ENCODE measurements at regions not wholly inside any gene's neighbourhood (a gene's known extent, or its start where the extent isn't known, plus 50 kb on each side); places are given as distances from the start of the nearest gene placed in this dataset.
"Not testable (repeated sequence)": the region's sequence is repeated elsewhere in the genome, so short reads cannot be mapped to it uniquely, and the experiment has no call there.

DNA sequence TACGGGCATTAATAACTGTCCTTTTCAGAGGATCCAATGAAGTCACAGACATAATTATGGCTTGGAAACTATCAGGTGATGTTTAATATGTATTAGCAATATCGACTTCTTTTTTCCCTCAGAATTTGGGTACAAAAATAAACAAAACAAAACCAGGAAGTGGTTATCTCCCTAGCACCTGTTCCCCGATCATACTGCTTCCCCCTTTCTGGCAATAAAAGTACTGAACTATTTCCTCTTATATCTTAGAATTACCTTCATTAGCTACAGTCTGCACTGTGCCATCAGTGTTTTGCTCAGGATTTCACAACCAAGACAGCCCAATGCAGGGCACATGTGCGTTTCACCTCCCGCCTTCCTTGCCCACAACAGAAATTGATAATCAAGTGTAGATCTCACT, 216.9 kb upstream of the BTBD3 start:
- FAIRE-seq (no peak), DNase-seq (ENCODE audit: extremely low spot score, insufficient read length, low read depth) (no peak)

DNA sequence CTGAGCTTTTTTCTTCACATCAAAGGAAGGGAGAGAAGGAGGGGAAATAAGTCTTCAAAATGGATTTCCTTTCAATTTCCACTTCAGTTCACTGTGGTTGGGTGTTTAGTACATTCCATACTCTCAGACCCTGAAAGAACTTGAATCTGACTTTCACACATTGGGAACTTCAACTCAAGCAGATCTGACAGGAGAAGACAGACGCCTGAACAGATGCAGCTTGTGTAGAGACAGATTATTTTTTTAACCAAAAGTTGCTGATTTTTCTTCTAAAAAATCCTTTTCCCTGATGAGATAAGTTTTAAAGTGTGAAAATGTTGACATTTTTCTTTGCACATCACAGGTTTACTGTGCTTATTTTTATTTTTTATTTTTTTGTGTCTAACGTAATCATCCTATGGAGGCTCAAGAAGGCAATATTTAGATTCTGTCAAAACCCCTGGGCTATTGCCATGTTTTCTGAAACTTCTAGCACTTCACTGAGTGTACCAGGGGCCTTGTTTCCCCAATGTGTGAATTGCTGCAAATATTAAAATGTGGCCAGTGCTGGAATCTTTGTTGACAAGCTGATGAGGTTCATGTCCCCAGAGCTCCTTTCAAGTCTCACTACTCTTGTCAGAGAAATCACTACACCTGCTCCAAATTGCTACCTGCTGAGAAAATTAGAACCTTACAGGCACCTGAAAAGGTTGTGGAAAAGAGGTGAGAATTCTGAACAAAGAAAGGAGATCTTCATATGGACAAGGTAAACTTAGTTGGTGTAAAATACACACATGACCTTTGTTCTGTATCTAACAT, 214.8 kb upstream of the BTBD3 start:
- FAIRE-seq, result no peak
- DNase-seq (ENCODE audit: extremely low spot score, insufficient read length, low read depth), result no peak

DNA sequence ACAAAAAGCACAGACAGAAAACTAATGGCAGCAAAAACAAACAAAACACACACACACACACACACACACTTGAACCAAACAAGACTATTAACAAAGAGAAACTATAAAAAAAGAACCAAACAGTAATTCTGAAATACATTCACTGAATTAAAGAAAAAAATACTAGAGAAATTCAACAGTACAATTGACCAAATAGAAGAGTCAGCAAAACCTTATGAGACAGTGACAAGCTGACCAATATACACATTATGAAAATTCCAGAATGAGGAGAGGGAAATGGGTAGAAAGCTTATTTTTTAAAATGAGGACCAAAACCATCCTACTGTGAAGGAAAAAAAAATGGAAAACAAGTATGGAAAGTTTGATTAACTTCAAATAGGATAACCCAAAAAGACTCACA, 212.2 kb upstream of the BTBD3 start:
- DNase-seq (ENCODE audit: extremely low spot score, insufficient read length, low read depth) (no peak), FAIRE-seq (no peak)

DNA sequence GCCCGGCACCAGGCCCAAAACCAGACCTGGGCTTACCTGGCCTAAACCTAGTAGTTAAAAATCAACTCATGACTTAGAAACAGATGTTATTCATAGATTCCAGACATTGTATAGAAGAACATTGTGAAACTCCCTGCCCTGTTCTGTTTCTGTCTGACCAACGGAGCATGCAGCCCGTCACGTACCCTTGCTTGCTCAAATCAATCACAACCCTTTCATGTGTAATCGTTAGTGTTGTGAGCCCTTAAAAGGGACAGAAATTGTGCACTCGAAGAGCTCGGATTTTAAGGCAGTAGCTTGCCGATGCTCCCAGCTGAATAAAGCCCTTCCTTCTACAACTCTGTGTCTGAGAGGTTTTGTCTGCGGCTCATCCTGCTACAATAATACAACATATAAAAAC, 209.5 kb upstream of the BTBD3 start:
- FAIRE-seq; DNase-seq (ENCODE audit: extremely low spot score, insufficient read length, low read depth): not testable (repeated sequence)

DNA sequence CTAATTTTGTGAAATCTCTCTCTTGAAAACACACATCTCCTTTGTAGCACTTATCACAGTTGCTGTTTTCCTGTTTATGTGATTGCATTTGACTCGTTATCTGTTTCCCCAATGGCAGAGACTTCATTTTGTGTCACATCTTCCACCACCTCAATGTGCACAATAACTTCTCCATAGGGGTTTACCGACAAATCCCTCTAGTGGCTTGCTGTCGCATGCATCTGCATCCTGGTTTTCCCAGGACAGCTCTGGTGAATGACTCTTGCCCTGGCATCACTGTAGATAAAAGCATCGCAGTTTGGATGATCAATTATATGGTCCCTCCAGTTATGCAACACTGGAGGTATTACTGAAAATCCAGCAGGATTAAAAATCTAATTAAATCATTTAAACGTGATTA, 206.5 kb upstream of the BTBD3 start:
- FAIRE-seq, result no peak

DNA sequence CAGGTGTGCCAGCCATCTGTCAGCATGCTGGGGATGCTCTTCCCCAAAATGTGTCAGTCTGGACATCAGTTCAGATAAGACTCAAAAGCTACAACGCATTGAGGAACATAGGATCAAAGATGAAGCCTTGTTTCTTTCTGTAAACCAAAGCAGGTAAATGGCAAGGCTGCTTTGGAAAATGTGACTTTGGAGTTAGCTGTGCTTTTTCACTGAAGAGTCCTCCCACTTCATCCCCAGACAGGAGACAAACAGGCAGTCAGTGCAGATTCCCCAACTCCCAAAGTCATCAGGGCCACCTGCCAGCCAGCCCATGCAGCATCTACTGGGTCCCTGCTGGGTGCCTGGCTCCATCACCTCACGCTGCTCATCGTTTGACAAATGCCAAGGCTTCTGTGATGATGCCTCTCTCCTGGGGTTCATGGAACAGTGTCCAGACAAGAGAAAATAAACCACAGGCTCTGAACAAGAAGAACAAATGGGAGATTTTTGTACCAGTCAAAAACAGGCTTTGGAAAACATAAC, 205.0 kb upstream of the BTBD3 start:
- FAIRE-seq, result no peak
- DNase-seq (ENCODE audit: extremely low spot score, insufficient read length, low read depth), result no peak

More for the DNA sequence above, 206.5 kb upstream of the BTBD3 start:
- DNase-seq (ENCODE audit: extremely low spot score, insufficient read length, low read depth), result no peak

DNA sequence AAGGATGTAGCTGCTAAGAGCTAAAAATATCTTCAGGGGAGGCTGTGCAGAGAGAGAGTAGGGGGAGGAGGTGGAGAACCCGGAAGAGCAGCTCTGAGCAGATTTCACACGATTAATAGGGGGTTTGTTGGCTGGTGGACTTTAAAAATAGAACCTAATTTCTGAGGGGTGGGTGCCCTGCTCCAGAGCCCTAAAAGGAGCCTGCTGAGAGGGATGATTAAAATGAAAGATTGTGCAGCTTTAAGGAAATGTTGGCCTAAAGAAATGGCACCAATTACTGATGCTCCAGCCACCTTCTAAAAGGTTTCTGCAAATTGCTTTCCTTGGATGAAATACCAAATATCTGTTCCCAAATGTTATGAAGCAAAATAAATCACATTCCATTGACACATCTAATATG, 202.8 kb upstream of the BTBD3 start:
- FAIRE-seq, result no peak

DNA sequence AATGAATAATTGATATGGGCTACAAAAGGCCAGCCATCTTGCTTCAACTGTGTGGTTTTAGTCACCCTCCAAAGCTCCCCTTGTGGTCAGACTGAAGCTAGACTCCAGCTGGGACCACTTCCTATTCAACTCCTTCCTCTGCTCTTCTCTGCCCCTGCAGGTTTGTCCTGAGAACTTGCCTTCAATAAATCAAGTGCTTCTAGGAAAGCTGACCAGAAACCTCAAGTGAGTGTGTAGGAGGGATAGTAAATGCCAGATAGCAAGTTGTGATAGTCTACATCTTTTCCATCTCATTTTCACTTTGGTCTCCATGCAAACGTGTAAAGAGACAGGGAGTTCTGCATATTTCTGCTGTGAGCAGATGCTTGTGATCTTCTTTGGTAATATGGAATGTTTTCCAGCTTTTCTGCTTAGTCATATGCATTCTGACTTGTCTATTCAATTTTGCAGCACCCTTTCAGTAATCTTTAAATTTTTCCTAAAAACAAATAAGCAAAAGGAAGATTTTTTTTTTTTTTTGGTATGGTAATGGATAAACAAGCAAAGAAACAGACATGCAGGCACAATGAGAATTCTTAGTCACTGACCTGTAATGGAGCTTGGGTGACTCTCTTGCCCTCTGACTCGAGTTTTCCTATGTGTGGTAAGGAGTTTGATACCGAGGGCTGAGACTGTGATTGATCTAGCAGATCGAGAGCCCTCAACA, 201.3 kb upstream of the BTBD3 start:
- DNase-seq (ENCODE audit: extremely low spot score, insufficient read length, low read depth), result no peak
- no peak for FAIRE-seq

More for the DNA sequence above, 202.8 kb upstream of the BTBD3 start:
- DNase-seq (ENCODE audit: extremely low spot score, insufficient read length, low read depth), result no peak

DNA sequence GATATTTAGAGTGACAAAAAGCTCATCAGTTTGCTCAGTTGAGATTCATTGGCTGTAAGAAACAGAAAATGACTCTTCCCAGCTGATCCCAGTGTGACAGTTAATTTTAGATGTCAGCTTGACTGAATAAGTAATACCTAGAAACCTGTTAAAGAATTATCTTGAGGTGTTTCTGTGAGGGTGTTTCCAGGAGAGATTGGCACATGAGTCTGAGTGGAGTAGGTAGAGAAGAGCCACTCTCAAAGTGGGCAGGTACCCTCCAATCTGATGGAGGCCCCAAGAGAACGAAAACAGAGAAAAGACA, 200.8 kb upstream of the BTBD3 start:
- FAIRE-seq (no peak), DNase-seq (ENCODE audit: extremely low spot score, insufficient read length, low read depth) (no peak)

DNA sequence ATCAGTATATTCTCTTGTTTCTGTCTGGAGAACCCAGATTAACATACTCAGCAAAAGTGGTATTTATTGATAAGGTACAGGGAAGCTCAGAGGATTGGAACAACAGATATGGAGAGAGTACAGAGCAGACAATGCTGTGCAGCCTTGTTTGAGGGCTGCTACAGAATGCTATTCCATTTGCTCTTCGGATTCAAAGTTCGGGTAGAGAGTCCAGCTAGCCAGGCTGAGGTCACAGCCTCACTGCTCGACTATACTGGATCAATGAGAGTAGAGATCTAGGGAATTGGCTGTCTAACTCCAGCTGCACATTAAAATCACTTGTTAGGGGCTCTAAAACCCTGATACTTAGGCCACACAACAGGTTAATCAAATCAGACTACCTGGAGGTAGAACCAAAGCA, 200.1 kb upstream of the BTBD3 start:
- no peak for FAIRE-seq
- DNase-seq (ENCODE audit: extremely low spot score, insufficient read length, low read depth), result no peak

DNA sequence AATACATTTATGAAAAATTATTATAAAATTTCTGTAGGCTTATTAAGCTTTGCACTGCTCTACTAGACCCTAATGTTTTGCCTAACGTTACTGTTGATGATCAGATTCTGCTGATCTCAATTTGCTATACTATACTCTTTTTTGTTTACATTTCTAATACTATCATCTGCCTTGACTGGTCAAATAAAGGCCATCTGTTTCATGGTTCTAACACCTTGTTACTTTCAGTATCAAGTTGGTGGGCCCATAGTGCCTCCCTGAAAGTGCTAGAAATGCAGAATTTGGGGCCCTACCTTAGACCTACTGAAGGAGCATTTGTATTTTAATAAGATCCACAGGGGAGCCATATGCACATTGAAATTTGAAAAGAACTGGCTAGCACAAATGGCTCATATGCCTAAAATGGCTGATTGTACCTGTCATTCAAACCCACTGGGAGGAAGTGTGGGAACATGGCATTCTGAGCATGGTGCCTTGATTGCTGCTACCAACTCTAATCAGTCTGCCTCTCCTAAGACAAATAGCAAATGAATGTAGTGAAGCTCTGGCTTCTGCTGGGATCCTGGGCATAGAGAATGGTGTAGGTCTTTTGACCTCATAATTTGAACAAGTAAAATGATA, 199.1 kb upstream of the BTBD3 start:
- DNase-seq (ENCODE audit: extremely low spot score, insufficient read length, low read depth) (no peak), FAIRE-seq (no peak)

DNA sequence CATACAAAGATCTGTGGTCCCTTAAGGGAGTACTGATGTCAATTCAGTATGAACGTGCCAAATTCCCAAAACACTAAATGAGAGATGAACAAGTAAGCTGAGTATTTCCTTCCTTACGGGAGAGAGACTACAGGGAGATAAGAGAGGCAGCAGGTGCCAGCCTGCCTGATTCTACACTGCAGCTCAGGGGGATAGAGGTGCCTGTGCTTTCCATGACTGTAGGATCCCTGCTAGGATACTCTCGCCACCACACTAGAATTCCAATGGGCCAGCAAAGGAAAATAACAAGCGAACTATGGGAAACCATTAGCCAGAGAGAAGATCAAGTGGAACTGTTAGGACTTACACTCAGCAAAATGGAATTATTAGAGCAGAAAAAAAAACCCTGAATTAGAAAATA, 198.5 kb upstream of the BTBD3 start:
- DNase-seq (ENCODE audit: extremely low spot score, insufficient read length, low read depth) (no peak), FAIRE-seq (no peak)

DNA sequence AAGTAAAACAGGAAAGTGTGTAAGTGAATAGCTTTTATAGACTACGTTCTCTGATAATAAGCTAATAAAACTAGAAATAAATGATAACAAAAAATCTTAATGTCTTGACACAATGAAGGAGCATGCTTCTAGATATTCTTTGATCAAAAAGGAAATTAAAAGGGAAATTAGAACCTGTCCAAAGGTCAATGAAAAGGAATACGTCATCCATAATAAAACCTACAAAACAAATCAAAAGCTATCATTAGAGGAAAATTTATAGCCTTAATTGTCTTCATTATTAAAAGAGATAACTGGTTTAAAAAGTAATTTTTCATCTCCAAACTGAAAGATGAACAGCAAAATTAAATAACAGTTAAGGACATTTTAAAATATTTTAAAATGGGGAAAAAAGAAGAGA, 196.3 kb upstream of the BTBD3 start:
- FAIRE-seq, result no peak
- no peak for DNase-seq (ENCODE audit: extremely low spot score, insufficient read length, low read depth)

DNA sequence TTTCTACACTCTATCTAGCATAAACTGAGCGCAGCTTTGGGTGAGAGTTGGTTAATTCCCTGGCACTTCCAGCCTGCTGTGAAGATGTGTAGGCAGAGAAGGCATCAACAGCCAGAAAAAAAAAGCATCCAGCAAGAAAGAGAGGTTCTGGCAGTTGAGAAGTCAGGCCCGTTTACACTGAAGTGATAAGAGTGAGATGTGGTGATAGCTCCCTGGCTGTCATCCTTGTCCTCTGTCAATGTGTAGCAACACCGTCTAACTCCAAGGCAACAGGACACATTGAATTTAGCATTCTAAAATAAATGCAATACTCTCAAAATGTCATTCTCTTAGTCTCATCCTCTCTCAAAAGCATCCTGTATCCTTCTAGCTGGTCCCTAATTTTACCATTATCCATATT, 193.6 kb upstream of the BTBD3 start:
- FAIRE-seq, result no peak
- no peak for DNase-seq (ENCODE audit: extremely low spot score, insufficient read length, low read depth)

DNA sequence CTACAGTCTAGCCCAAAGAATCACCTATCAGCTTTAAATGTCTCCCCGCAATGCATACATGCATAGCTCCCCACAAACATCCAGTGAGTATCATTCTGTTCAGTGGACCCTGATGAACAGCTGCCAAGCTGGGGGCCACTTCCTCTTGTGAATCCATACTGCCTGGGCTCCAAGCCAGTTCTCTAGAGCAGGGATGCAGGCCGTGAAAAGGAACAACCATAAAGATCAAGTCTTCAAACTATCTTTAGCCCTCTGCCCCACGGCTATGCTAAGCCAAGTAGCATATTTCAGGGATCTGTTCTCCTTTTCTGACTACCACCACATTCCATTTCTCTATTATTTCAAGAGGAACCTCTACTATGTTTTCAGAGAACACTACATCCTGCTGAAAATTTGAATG, 191.7 kb upstream of the BTBD3 start:
- FAIRE-seq (no peak), DNase-seq (ENCODE audit: extremely low spot score, insufficient read length, low read depth) (no peak)

DNA sequence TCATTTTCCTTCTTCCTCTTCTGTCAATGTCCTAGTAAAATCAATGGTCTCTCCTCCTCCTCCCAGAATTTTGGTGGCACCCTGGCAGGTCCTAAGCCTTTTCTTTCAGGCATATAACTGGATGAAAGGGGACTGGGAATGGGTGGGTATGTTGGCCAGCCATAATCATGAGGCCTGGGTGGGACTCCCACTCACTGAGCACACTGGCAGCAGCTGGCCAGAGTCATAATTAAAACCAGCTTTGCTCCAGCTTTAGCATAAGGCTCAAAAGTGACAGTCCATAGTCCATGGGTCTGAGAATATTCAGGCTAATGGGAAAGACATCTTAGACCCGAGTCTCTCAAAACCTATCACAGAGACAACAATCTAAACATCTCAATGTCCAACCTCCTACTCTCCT, 190.0 kb upstream of the BTBD3 start:
- DNase-seq (ENCODE audit: extremely low spot score, insufficient read length, low read depth), result no peak
- no peak for FAIRE-seq

DNA sequence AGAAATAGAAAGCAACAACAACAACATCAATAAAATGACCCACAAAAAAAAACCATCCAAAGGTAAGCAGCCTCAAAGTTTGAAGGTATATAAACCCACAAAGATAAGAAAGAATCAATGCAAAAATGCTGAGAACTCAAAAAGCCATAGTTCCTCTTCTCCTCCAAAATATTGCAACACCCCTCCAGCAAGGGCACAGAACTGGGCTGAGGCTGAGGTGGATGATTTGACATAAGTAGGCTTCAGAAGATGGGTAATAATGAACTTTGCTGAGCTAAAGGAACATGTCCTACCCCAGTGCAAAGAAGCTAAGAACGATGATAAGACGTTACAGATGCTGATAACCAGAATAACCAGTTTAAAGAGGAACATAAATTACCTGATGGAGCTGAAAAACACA, 188.8 kb upstream of the BTBD3 start:
- no peak for DNase-seq (ENCODE audit: extremely low spot score, insufficient read length, low read depth)
- no peak for FAIRE-seq

DNA sequence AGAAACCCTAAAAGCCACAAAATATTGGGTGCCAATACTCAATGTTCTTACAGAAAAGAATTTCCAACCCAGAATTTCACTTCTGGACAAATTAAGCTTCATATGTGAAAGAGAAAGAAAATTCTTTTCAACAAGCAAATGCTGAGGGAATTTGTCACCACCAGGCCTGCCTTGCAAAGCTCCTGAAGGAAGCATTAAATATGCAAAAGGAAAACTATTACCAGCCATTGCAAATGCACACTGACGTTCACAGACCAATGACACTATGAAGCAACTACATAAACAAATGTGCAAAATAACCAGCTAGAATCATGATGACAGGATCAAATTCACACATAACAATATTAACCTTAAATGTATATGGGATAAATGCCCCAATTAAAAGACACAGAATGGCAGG, 187.9 kb upstream of the BTBD3 start:
- FAIRE-seq (no peak), DNase-seq (ENCODE audit: extremely low spot score, insufficient read length, low read depth) (no peak)

DNA sequence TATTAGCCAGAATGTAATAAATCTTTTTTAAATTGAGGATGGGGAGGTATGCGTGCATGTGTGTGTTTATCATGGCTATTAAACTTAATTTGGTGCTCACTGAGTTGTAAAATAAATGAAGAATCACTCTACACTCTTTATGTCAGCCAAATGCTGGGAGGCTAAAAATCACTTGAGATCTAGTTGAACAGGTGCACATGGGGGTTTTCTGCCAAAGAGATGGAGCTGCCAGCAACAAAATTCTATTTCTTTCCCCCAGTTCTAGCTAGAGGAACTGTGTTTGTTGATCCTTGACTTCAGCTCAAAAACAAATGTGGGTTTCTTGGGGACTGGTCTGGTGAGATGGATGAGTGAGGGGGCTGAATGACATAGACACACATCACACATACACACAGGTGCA, 183.3 kb upstream of the BTBD3 start:
- DNase-seq (ENCODE audit: extremely low spot score, insufficient read length, low read depth) (no peak), FAIRE-seq (no peak)

DNA sequence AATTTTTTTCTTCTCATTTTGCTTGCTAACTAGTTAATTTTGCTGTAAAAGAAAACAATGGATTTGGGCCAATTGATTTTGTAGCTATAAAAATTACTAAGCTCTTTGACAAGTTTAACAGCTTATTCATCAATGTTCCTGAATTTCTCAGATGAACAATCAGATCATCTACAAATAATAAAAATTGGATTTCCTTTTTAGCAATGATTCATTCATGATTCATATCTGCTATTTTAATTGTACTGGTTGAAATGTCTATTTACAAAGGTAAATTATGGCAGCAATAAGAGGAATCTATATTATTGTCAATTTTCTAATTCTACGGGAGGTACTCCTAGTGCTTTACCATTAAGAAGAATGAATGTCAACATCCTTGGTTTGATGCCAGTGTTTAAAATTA, 178.8 kb upstream of the BTBD3 start:
- FAIRE-seq, result no peak
- no peak for DNase-seq (ENCODE audit: extremely low spot score, insufficient read length, low read depth)

DNA sequence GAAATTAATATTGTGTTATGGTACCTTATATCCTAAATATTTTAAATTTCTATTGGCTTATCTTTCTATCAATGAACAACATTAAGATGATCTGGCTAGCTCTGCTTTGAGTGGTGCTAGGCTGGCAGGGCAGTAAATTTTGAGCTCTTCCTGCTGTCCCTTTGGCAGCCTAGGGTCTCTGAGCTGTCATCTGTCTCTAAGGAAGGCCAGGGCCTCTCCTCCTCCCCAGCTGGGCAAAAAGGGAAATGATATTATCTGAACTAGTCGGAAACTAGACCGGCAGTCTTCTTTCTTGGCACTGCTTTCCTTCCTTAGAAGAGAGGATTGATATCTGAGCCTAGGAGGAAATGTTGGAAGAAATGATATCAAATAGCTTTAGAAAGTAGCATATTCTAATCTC, 176.7 kb upstream of the BTBD3 start:
- DNase-seq (ENCODE audit: extremely low spot score, insufficient read length, low read depth) (no peak), FAIRE-seq (no peak)

Data from GM18507 (cell line).